A549 (cell line): ENCODE measurements at regions not wholly inside any gene's neighbourhood (a gene's known extent, or its start where the extent isn't known, plus 50 kb on each side); places are given as distances from the start of the nearest gene placed in this dataset.

ENCODE experiments used
- ATAC-seq, 2 experiments: fragments of 200-7000 bp in 1 of 2; fragments of >200 bp in 1 of 2; cut with Nextera tagmentation in 1 of 2; cut with Tn5 transposase in 1 of 2; 3 replicates each; pipeline versions ENCODE4 v1.8.0 to v1.9.1; 2018 to 2020; ENCODE audit warnings: mild to moderate bottlenecking in 1 of 2, moderate library complexity in 1 of 2
- CTCF ChIA-PET: fragments of 300-600 bp; sonication (Branson Sonifier 250); formaldehyde crosslinking; extraction: SDS; loops from one replicate; lab custom pipeline; 2021; ENCODE audit warnings: antibody characterized with exemption, inconsistent platforms; lab: Yijun Ruan, JAX
- POLR2A ChIA-PET: fragments of 350-600 bp; formaldehyde crosslinking; extraction: SDS; loops from one replicate; lab custom pipeline; 2021; ENCODE audit warnings: antibody characterized with exemption, inconsistent platforms; lab: Yijun Ruan, JAX
- DNase-seq, 2 experiments: peaks; one replicate each; pipeline versions ENCODE4 v3.0.0 to v3.0.0-alpha.2; 2011 to 2016; ENCODE audit warnings: low read depth in 1 of 2, low spot score in 1 of 2
- FAIRE-seq: peaks from 2 replicates; lab custom pipeline; 2011; peaks lifted over from hg19 to GRCh38; lab: Jason Lieb, UNC
- H3K27ac ChIP-seq, 2 experiments: fragments of >200 bp; sonication (Bioruptor Twin); formaldehyde crosslinking; 3 replicates each; pipeline ENCODE4 v1.5.1; 2016 to 2017
- H3K4me1 ChIP-seq: fragments of >200 bp; sonication (Bioruptor Twin); formaldehyde crosslinking; 3 replicates; pipeline ENCODE4 v1.6.1; 2016
- H3K4me2 ChIP-seq: fragments of >200 bp; sonication (Bioruptor Twin); formaldehyde crosslinking; 3 replicates; pipeline ENCODE4 v1.6.1; 2016
- H3K4me3 ChIP-seq: fragments of >200 bp; sonication (Bioruptor Twin); formaldehyde crosslinking; 3 replicates; pipeline ENCODE4 v1.5.1; 2016
- H3K9me3 ChIP-seq: fragments of >200 bp; sonication (Bioruptor Twin); formaldehyde crosslinking; 3 replicates; pipeline ENCODE4 v1.6.1; 2016
- ATOH8 ChIP-seq: fragments of 250-450 bp; sonication (Bioruptor Pico); IDR thresholded peaks from 2 replicates; pipeline ENCODE4 v1.5.0; 2020; ENCODE audit warnings: low read depth, mild to moderate bottlenecking, moderate library complexity
- CBX2 ChIP-seq: fragments of 200-600 bp; sonication (generic); IDR thresholded peaks from 2 replicates; pipeline ENCODE4 v1.6.1; 2016; ENCODE audit warnings: low read depth, mild to moderate bottlenecking, borderline replicate concordance
- CBX8 ChIP-seq: fragments of 200-600 bp; sonication (generic); IDR thresholded peaks from 2 replicates; pipeline ENCODE4 v1.6.1; 2016
- CEBPB ChIP-seq, 2 experiments: fragments of >200 bp in 1 of 2; sonication (Bioruptor Twin) in 1 of 2; formaldehyde crosslinking in 1 of 2; IDR thresholded peaks; 2 replicates each; pipeline ENCODE4 v1.6.1; 2012 to 2016
- CHD2 ChIP-seq: fragments of 150-350 bp; IDR thresholded peaks from 2 replicates; pipeline ENCODE4 v1.6.1; 2014; ENCODE audit warnings: low read length; ENCODE audit not compliant: partially characterized antibody
- CHD4 ChIP-seq: fragments of 200-600 bp; sonication (generic); IDR thresholded peaks from 2 replicates; pipeline ENCODE4 v1.6.1; 2016; ENCODE audit warnings: antibody characterized with exemption, mild to moderate bottlenecking, borderline replicate concordance
- CTCF ChIP-seq: fragments of >200 bp; sonication (Bioruptor Twin); formaldehyde crosslinking; IDR thresholded peaks from 3 replicates; pipeline ENCODE4 v1.5.1; 2016
- EHMT2 ChIP-seq: fragments of 200-600 bp; sonication (generic); IDR thresholded peaks from 2 replicates; pipeline ENCODE4 v1.6.1; 2016; ENCODE audit warnings: antibody characterized with exemption, low read depth, mild to moderate bottlenecking, moderate library complexity
- FOSL2 ChIP-seq, 2 experiments: fragments of 450-650 bp in 1 of 2; fragments of >200 bp in 1 of 2; sonication (Bioruptor Twin) in 1 of 2; formaldehyde crosslinking; IDR thresholded peaks; 2 replicates each; pipeline versions ENCODE4 v1.5.0 to v1.6.1; 2016 to 2020; ENCODE audit warnings: mild to moderate bottlenecking in 1 of 2, moderate library complexity in 1 of 2
- HES2 ChIP-seq: fragments of >200 bp; sonication (Bioruptor Twin); formaldehyde crosslinking; IDR thresholded peaks from 2 replicates; pipeline ENCODE4 v1.6.1; 2016
- HMGXB4 ChIP-seq: fragments of 250-450 bp; sonication (Bioruptor Pico); IDR thresholded peaks from 2 replicates; pipeline ENCODE4 v1.5.0; 2021; ENCODE audit warnings: mild to moderate bottlenecking, moderate library complexity, borderline replicate concordance
- HOXB5 ChIP-seq: fragments of 250-450 bp; sonication (Bioruptor Pico); IDR thresholded peaks from 2 replicates; pipeline ENCODE4 v1.5.0; 2020; ENCODE audit warnings: mild to moderate bottlenecking, moderate library complexity
- JUN ChIP-seq, 2 experiments: fragments of >200 bp; sonication (Bioruptor Twin); formaldehyde crosslinking; IDR thresholded peaks; 2 replicates in 1 of 2; 3 replicates in 1 of 2; pipeline ENCODE4 v1.6.1; 2016 to 2017
- MAFK ChIP-seq: fragments of 450-650 bp; IDR thresholded peaks from 2 replicates; pipeline ENCODE4 v1.6.1; 2014; ENCODE audit not compliant: partially characterized antibody
- NR3C1 ChIP-seq: fragments of >200 bp; sonication (Bioruptor Twin); formaldehyde crosslinking; IDR thresholded peaks from 3 replicates; pipeline ENCODE4 v1.6.1; 2017
- POLR2A ChIP-seq: IDR thresholded peaks from 2 replicates; pipeline ENCODE4 v1.6.1; 2012; ENCODE audit warnings: mild to moderate bottlenecking, low read length
- RARB ChIP-seq: fragments of 250-450 bp; sonication (Bioruptor Pico); IDR thresholded peaks from 2 replicates; pipeline ENCODE4 v1.8.0; 2021; ENCODE audit warnings: mild to moderate bottlenecking, moderate library complexity
- RNF2 ChIP-seq: fragments of 200-600 bp; sonication (generic); IDR thresholded peaks from 2 replicates; pipeline ENCODE4 v1.6.1; 2016; ENCODE audit warnings: low read depth, mild to moderate bottlenecking, antibody characterized with exemption, moderate library complexity, borderline replicate concordance
- SMC3 ChIP-seq: fragments of >200 bp; sonication (Bioruptor Twin); formaldehyde crosslinking; IDR thresholded peaks from 3 replicates; pipeline ENCODE4 v1.6.1; 2018; ENCODE audit warnings: inconsistent platforms
- USF2 ChIP-seq: fragments of 450-650 bp; IDR thresholded peaks from 2 replicates; pipeline ENCODE4 v1.6.1; 2014; ENCODE audit warnings: antibody characterized with exemption
- ZC3H11A ChIP-seq: fragments of 450-650 bp; IDR thresholded peaks from 2 replicates; pipeline ENCODE4 v1.6.1; 2014; ENCODE audit warnings: antibody characterized with exemption, mild to moderate bottlenecking
- ZNF302 ChIP-seq: fragments of 250-450 bp; sonication (Bioruptor Pico); IDR thresholded peaks from 2 replicates; pipeline ENCODE4 v1.9.0; 2021; ENCODE audit warnings: inconsistent platforms, mild to moderate bottlenecking, moderate library complexity
- ZSCAN20 ChIP-seq: fragments of 250-450 bp; sonication (Bioruptor Pico); IDR thresholded peaks from 2 replicates; pipeline ENCODE4 v1.8.0; 2022; ENCODE audit warnings: mild to moderate bottlenecking, moderate library complexity
- WGBS: methylation state at CpG from one replicate; pipeline ENCODE4 v1.1.6; 2017; ENCODE audit errors: missing lambda C conversion rate; 5-methylcytosine and 5-hydroxymethylcytosine counted together

GRCh38 chr11:112617098-112617425, 344.2 kb upstream of the NCAM1 start:
- CTCF ChIA-PET, result interaction anchor here (0.9 kb wide), 1 partner anchor 29 kb away, joined by 3 read pairs; no protein-coding TSS in a partner anchor
- WGBS, result 87% methylated on average over 2 of the region's 2 CpGs
- Histone ChIP-seq H3K4me1 (peaks cover 6% of the 10 kb centered on the region; the same call in 2 of the 3 replicates), H3K4me2 (no peak overlapping the region), H3K27ac (no peak overlapping the region), H3K4me3 (no peak overlapping the region), H3K9me3 (no peaks in the 10 kb centered on the region)
- DNase-seq (no peak), ATAC-seq (no peak), FAIRE-seq (no peak)
- TF ChIP-seq CBX8 (no peak), FOSL2 (IDR thresholded peaks at IDR 0.05) (no peak), FOSL2 (CRISPR knock-in tag; IDR thresholded peaks at IDR 0.05) (no peak), CHD4 (no peak), HES2 (no peak), RARB (no peak), EHMT2 (no peak), ZSCAN20 (CRISPR knock-in tag) (no peak), CTCF (no peak), HOXB5 (CRISPR knock-in tag) (no peak), CHD2 (no peak), ATOH8 (no peak)
- POLR2A ChIA-PET, result no interaction called here

- no peak overlapping the region for H3K27ac ChIP-seq
- CTCF ChIA-PET, result no interaction called here
Measured at GRCh38 chr11:112617977-112618826, 343.0 kb upstream of the NCAM1 start.

More at GRCh38 chr11:112617977-112618826, 343.0 kb upstream of the NCAM1 start:
- Histone ChIP-seq H3K4me3 (no peak overlapping the region), H3K9me3 (no peaks in the 10 kb centered on the region), H3K4me2 (no peak overlapping the region), H3K4me1 (peaks cover 5% of the 10 kb centered on the region; the same call in 2 of the 3 replicates)
- 48% methylated on average over 13 of the region's 13 CpGs for WGBS
- ATAC-seq (no peak), DNase-seq (no peak), FAIRE-seq (no peak)
- POLR2A ChIA-PET, result no interaction called here
- TF ChIP-seq CTCF, result no peak
- no peak for TF ChIP-seq RNF2
- no peak for TF ChIP-seq ZNF302
- no peak for TF ChIP-seq NR3C1
- no peak for TF ChIP-seq HOXB5 (CRISPR knock-in tag)
- no peak for TF ChIP-seq CEBPB (IDR thresholded peaks at IDR 0.05)
- TF ChIP-seq RARB, result no peak
- no peak for TF ChIP-seq ZC3H11A
- no peak for TF ChIP-seq HMGXB4 (CRISPR knock-in tag)
- no peak for TF ChIP-seq CHD2
- TF ChIP-seq CBX2, result no peak
- no peak for TF ChIP-seq JUN (IDR thresholded peaks at IDR 0.05)
- no peak for TF ChIP-seq SMC3
- no peak for TF ChIP-seq USF2
- no peak for TF ChIP-seq MAFK
- no peak for TF ChIP-seq POLR2A
- TF ChIP-seq, all 56 proteins: peak for 0
